ENCODE measurements at regions not wholly inside any gene's neighbourhood (a gene's known extent, or its start where the extent isn't known, plus 50 kb on each side); places are given as distances from the start of the nearest gene placed in this dataset.

DNA sequence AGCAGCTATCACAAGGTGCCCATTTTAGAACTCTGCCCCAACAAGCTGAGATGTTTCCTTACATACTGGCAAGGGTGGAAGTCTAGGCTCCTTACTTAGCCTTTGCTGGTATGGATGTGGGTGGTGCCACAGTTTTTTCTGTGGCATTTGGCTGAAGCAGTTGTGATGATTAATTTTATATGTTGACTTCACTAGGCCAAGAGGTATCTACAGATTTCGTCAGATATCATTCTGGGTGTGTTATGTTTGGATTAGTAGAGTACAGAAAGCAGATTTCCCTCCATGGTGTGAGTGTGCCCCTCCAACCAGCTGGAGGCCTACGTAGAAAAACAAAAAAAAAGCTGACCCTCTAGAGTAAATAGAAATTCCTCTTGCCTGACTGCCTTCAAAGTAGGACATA, 317.0 kb downstream of the BARHL2 start:
- no peak for TF ChIP-seq CTCF (IDR thresholded peaks at IDR 0.05; ENCODE audit: insufficient read depth, low read length, poor library complexity, severe bottlenecking)
- TF ChIP-seq EZH2phosphoT487 (conservative IDR thresholded peaks at IDR 0.05; ENCODE audit: low read length): no peak

Data from SU-DHL-6 (cell line).